ENCODE measurements at regions not wholly inside any gene's neighbourhood (a gene's known extent, or its start where the extent isn't known, plus 50 kb on each side); places are given as distances from the start of the nearest gene placed in this dataset.

DNA sequence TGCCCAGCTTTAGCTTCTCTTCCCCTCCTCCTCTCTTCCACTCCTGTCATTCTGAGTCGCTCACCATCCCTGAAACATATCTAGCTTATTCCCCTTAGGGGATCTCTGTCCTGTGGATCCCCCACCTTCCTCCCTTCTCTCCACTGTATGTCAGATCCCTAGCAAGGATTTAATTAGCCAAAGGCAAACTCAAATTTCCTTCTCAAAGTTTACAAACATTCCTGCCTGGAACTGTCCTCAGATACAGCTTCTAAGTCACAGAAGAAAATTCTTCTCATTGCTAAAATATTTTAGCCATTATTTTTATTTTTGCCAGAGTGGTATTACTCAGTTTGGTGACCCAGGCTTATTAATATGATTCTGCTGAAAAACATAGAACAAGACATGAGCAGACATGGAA, 315.3 kb downstream of the CYP26B1 start:
- DNase-seq = no peak

DNA sequence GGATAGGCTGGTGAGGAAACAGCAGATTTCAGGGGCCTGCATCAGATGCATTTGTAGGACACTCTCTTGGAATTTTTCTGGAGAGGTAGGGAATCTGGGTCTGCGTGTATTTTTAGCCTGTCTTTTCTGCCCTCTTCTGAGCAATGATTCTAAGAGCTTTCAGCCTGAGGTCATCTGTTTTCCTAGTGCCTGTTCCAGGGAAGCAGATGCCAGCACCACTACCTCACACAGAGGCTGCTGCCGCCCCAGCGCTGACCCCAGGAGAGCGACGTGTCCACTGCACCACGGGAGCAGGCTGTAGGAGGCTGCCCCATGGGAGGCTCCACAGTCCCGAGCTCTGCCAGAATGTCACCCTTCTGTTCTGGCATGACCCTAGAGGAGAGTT, 316.5 kb downstream of the CYP26B1 start:
- no peak for DNase-seq

- DNase-seq = no peak
Observed at GRCh38 chr2:71830497-71831192, 317.0 kb downstream of the CYP26B1 start.

DNA sequence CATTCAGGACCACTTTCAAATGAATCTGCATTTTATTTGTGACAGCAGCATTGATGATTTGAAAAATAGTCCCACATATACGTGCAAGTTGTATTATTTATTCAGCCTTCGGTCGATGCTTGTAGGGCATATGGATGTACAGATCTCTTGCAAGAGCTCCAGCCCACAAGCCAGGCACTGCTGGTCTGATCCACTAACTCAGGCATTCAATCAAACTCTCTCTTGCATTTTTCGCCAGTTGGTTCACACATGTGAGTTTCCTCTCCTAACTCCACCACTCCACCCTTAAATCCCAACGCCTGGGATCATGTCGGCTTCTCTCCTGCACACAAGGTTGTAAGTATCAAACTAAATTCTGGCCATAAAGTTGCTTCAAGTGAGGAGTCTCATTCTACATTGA, 318.7 kb downstream of the CYP26B1 start:
- no peak for DNase-seq

DNA sequence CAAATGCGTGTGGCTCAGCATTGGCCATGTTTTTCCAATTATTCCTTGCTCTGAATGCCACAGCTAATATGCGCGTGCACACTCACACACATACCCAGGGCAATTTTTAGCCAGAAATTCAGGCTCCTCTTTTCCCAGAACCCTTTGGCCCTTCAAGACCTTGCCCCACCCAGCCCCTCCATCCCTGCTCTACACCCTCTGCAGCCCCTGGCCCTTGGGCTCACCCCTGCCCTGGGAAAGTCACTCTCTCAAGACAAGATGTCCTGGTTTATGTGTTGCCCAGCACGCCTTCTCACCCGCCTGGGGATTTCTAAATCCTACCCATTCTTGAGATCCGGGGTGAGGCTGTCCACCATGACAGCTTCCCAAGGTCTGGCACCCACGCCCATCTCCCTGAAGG, 319.7 kb downstream of the CYP26B1 start:
- no peak for DNase-seq

DNA sequence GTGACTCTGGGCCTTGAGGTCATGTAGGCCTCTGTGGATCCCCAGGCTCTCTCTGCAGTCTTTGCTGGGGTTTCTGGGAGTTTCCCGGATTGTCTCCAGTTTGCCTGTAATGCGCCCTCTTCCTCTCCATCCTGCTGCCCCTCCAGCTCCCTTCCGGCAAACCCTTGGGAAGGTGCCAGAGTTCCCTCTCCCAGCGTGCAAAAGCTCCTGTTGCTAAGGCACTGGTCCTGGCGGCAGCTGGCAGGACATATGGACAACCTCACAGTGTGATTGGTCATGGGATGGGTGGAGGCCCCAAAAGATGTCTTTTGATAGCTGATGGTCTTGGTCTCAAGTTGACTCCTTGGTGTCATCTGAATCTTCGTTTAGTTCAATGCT, 320.1 kb downstream of the CYP26B1 start:
- DNase-seq = no peak

- no peak for DNase-seq
Observed at GRCh38 chr2:71826826-71827523, 320.7 kb downstream of the CYP26B1 start.

- DNase-seq = no peak
Observed at GRCh38 chr2:71826299-71826698, 321.4 kb downstream of the CYP26B1 start.

GRCh38 chr2:71824436-71824835, 323.2 kb downstream of the CYP26B1 start:
- no peak for DNase-seq

GRCh38 chr2:71823526-71823925, 324.1 kb downstream of the CYP26B1 start:
- DNase-seq = no peak

- no peak for DNase-seq
Observed at GRCh38 chr2:71822463-71822862, 325.2 kb downstream of the CYP26B1 start.

GRCh38 chr2:71821856-71822255, 325.8 kb downstream of the CYP26B1 start:
- DNase-seq = no peak

GRCh38 chr2:71816815-71817214, 330.8 kb downstream of the CYP26B1 start:
- DNase-seq = no peak

DNA sequence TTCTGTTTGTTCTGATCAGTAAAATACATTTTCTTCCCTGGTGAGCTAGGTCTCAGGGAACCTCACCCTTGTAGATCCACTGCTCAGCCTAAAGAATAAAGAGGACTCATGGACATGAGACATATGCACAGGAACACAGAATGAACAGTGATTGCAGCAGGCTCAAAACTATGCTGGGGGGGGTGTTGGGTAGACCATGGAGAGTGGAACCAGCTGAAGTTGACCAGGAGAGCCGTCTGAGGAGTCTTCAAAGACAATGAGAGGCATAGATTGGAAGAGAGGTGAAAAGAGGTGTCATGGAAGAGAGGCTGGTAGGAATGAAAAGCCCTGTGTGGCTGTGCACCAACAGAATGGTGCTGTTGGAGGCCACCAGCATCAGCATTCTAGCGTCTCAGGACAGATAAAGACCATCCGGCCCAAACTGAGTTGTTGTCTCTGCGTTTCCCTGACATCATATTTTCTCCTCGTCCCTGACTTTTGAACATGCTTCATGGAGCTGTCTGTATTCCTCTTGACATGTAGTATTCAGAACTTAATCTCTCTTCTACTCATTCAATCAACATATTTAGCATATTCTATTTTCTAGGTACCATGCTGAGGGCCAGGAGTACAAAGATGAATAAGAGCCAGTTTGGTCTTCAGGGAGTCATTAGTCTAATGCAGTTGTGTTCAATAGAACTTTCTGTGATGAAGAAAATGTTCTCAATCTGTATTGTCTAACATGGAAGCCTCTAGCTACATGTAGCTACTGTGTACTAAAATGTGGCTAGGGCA, 331.8 kb downstream of the CYP26B1 start:
- DNase-seq = no peak

DNA sequence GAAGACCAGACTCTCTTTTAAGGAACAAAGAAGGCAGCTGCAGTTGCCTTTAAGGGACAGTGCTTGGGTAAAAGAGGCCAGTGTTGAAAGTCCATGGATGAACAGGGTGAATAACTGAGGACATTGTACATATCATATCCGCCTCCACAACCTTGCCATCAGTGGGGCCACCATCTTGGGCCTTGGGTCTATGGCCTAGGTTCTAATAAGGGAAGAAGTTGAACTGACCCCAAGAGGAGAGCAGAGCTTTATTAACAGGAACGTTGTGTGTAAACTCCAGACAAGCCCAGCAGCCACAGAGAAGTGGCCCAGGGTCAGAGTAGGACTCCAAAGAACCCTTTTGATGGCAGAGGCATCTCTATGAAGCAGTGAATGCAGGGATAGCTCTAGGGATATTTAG, 332.8 kb downstream of the CYP26B1 start:
- no peak for DNase-seq

DNA sequence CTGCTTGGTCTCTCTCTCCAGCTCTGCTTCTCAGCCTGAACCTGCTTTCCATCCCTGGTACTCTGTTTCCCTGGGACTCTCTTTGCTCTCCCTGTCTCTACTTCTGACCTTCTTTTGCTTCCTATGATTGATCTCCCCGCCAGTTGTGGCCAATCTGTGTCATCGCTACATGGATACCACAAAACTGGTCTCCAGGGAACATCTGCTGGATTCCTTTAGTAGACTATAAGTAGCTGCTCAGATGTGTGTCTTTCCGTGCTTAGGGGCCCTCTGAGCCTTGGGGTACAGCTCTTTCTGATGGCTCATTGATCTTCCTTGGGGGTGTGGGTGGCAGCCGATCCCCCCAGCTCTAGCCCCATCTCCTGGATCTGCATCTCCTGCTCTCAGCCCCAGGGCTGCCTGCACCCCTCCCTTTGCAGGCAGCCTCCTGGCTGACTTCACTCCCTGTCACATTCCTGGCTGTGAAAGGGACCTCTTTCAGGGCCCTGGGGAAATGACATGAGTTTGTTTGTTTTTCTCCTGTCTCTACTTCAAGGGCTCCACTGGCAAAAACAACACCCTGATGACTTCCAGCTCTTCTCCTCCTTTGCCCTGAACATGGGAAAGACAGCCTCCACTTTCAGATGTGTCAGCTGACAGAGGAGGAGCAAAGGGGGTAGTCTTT, 333.7 kb downstream of the CYP26B1 start:
- DNase-seq = no peak

GRCh38 chr2:71813315-71813714, 334.3 kb downstream of the CYP26B1 start:
- no peak for DNase-seq

DNA sequence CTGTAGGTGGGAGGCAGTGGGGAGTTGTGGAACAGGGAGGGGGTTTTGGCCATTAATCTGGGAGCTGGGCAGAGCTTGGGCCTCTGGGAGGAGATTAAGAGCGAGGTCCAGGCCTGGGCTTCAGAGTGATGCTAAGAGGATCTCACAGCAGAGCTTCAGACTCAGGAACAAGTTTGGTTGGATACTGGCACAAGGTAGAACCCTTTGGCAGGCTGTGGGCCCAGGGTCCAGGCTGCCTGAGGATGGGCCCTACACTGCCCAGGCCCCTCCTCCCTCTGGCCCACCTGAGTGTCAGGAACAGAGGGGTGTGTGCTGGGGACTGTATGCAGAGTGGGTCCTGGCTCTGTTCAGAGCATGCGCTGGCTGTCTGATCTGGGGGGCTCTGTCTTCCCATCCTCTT, 334.9 kb downstream of the CYP26B1 start:
- DNase-seq = no peak

DNA sequence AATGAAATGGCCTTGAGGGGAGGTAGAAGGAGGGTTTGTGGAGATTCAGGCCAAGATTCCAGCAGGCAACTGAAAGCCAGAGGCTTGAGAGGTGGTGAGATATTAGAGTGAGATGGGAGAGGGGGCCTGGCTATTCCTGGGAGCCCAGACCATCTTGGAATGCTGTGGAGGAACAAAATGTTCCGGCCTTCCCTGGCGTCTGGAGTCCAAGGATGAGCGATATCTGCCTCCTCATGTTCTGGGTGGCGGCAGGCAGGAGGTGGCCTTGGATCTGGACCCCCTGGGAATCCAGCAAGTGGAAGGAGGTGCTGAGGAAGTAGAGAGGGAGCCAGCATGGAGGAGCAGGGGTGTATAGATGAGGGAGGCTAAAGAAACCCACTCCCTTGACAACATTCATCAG, 335.9 kb downstream of the CYP26B1 start:
- DNase-seq = no peak

DNA sequence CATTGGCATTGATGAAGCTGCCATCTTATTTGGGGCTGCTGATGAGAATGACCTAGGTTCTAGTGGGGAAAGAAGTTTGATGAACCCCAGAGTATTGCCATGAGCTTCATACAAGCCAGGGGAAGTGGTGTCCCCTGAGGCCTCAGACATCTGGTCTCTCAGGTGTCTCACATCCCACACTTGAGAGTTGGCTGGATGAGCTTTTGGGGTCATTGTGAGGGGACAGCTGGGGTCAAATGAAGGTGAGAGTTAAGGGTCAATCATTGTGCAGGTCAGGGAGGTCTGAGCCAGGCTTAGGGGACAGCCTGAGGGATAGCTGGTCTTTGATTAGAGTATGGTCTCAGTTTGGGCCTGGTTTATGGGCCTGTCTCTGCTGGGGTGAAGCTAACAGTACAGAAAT, 336.5 kb downstream of the CYP26B1 start:
- no peak for DNase-seq

GRCh38 chr2:71807581-71808451, 339.8 kb downstream of the CYP26B1 start:
- DNase-seq = no peak

DNA sequence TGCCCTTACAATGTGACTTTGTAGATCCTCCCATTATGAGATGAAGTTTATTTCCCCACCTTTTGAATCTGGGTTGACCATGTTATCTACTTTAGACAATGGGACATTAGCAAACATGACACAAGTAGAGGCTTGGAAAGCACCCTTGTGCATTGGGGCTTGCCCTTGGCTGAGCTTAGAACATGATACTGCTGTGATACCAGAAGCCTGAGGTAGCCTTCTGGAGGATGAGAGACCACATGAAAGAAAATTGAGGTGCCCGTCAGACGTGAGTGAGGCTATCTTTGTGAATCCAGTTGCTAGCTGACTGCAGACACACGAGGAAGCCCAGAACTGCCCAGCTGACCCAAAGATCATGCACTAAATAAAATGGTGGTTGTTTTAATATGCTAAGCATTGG, 341.2 kb downstream of the CYP26B1 start:
- no peak for DNase-seq

Measured in NCI-H1694 (cell line).